Erythroblast (primary cell): ENCODE measurements at regions not wholly inside any gene's neighbourhood (a gene's known extent, or its start where the extent isn't known, plus 50 kb on each side); places are given as distances from the start of the nearest gene placed in this dataset.

Source experiments
- DNase-seq, 2 experiments: peaks; one replicate each; lab custom pipeline; 2025; lab: John Stamatoyannopoulos, UW
- GATA1 ChIP-seq: IDR thresholded peaks from 2 replicates; pipeline ENCODE4 v1.6.1; 2011; ENCODE audit warnings: low read depth, mild to moderate bottlenecking, control low read depth, low read length, moderate library complexity
- POLR2A ChIP-seq: IDR thresholded peaks from 2 replicates; pipeline ENCODE4 v1.6.1; 2011; ENCODE audit warnings: mild to moderate bottlenecking, low read length

DNA sequence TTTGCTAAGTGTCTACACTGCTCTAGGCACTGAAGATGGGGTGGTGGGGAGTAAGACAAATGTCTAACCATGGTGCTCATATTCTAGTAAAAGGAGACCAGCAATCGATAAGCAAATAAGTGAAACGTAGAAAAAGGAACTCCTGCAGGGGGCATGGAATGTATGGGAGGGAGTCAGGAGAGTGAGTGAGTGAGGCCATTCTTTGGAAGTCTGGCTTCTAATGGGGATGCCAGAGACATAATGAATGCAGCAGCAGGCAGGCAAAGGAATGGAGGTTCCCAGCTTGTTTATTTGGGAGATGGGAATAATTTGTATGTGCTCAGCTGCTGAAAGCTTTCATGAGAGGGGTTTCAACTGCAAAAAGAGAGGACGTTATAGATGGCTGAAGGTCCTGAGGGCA is 216.4 kb upstream of the DYNLRB2 start:
- TF ChIP-seq POLR2A (no peak), GATA1 (no peak)
- DNase-seq, result no peak

DNA sequence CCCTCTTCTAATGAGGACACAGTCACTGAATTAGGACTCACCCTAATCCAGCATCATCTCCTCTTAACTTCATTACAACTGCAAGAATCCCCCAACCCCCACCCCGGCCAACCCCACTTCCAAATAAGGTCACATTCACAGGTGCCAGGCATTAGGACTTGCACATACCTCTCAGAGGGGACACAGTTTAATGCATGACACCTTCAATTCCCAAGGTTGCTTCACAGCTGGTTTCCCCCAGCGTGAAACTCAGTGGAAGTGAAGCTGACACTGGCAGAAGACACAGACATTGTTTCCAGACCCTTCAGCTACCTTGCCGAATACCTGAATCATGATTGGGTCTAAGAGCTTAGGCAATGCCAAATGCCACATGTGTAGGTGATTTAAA is 217.0 kb upstream of the DYNLRB2 start:
- TF ChIP-seq GATA1 (no peak), POLR2A (no peak)
- no peak for DNase-seq

DNA sequence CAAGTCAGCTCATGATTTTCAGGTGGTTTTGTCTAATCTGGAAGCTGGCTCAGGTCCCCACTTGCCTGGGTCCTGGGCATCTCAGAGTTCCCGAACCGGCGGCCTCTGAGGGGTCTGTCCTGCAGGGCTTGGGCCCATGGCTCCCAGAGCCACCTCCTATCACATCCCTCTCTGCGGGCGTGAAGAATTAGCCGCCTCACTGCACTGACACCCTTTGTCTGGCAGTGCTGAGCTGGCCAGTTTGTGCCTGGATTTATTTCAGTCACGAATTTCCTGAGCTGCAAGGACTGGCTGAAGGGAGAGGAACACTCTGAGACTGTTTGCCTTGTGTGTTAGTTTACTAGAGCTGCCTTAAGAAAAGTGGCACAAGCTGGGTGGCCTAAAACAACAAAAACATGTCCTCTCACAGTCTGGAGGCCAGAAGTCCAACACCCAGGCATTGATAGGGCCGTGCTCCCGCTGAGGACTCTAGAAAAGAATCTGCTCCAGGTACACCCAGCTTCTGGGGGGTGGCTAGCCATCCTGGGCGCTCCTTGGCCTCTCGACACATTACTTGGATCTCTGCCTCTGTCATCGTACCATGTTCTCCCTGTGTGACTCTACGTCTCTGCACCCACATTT is 217.5 kb upstream of the DYNLRB2 start:
- DNase-seq, result no peak
- no peak for TF ChIP-seq POLR2A
- TF ChIP-seq GATA1, result no peak

DNA sequence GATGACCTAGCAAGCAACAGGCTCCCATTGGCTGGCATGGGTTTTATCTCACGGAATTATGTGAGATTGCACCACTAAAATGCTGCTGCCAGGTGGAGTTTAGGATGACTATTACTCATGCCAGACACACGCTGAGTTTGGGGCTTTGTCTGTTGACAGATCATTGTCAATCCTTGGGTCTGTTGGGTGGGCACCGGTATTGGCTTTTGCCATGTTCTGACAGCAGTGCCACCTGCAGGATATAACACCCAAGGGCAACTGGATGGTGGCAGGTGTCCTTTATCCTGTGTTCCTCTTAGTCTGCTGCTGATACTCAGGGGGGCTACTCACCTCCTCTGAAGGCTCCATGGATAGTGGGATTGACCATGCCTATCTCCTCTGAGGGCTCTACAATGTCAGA is 221.6 kb upstream of the DYNLRB2 start:
- DNase-seq, result no peak
- TF ChIP-seq POLR2A (no peak), GATA1 (no peak)

DNA sequence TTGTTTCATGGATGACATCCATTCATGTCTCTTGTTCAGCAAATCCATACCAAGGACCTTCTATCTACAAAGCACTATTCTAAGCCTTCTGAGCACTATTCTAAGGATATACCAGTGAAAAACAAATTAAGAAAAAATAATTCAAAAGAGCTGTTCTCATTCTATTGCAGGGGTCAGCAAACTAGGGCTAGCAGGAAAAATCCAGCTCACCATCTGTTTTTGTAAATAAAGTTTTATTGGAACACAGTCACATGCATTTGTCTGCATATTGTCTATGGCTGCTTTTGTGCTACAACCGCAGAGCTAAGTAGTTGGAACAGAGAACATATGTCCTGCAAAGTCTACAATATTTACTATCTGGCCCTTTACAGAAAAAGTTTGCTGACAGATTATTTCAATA is 222.7 kb upstream of the DYNLRB2 start:
- DNase-seq, result no peak
- TF ChIP-seq POLR2A (no peak), GATA1 (no peak)

DNA sequence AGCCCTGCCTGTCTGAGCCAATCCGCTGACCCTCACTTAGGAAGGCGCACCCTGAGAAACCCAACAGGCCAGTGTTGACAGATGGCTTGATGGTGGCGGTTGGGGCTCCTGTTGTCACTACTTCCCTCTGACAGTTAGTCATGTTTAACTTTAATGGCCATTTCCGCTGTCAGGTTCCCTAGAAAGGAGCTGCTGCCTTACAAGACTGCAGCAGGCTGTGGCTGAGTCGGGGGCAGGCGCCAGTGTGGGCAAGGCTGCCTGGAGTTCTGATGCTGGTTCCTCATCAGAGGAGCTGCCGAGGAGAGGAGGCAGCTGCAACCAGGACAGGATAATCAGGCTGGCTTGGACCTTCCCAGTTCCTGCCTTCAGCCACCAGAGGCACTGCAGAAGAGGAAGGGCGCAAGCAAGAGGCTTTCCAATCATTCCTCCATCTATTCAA is 223.2 kb upstream of the DYNLRB2 start:
- no peak for TF ChIP-seq POLR2A
- no peak for TF ChIP-seq GATA1
- DNase-seq, result no peak

DNA sequence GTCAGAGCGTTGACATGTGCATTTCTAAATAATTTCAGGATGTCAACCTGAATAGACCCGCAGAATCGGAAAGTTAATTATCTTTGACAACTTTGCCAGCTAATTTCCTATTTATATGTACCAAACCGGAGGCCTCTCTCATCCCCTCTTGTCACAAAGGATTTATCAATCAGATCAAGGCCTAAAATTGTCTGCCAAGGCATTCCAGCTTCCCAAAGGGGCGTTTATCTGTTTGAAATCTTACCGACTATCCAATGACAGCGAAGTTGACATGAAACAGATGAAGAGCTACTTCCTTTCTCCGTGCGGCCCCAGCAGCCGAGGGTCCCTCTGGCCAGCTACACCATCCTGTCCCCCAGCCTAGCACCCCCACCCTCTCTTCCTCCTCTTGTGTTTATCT is 223.7 kb upstream of the DYNLRB2 start:
- TF ChIP-seq POLR2A (no peak), GATA1 (no peak)
- DNase-seq, result no peak

DNA sequence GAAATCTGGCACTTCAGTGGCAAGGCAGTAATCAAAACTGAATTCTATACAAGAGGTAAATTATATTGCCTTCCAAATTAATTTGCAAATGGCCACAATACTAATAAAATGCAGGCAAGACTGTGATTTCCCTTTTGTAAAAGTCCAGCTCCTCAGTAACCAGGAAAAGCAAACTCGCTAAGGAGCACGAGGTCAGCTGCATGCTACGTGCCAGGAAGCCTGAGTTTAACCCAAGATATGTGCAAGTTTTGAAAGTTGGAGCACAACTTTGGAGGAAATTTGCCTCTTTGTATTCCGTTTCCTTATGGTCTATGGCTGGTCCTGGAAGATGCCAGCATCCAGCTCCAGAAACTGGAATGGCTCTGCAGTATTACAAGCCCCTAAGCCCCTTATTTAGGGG is 226.8 kb upstream of the DYNLRB2 start:
- no peak for DNase-seq
- no peak for TF ChIP-seq GATA1

DNA sequence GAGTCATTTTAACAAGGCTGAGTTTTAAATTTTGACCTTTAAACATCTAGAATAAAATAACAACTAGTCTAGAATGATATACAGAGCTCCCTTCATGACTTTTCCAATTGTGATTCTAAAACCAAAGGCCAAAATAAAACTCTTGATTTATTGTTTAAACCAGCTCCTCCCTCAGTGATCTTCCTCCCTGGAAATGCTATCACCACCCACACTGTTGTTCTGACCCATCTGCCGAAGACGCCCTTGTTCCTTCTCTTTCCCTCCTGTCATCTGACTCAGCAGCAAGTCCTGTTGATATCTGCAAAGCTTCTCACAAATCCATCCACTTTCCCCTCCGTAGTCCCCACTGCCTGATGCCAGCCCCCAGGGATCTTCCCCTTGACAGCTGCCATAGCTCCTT is 231.6 kb upstream of the DYNLRB2 start:
- DNase-seq, result no peak
- TF ChIP-seq POLR2A (no peak), GATA1 (no peak)

DNA sequence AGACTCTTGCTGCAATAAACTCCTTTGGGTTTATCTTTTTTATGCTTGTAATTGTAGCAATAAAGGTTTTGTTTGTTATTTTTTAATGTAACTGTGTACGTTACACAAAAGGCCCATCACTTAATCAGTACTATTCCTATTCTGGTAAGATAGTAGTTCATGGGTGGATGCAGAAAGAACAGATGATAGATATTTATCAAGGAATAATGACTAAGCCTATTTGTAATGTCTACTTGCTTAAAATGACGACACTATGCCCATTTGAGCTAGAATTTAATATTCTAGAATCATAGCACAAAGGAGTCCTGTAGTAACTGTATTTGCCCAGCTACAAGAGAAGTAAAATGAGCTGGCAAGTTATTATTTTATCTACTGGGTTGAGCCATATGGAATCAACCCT is 235.4 kb upstream of the DYNLRB2 start:
- no peak for TF ChIP-seq POLR2A
- no peak for TF ChIP-seq GATA1
- DNase-seq, result no peak

DNA sequence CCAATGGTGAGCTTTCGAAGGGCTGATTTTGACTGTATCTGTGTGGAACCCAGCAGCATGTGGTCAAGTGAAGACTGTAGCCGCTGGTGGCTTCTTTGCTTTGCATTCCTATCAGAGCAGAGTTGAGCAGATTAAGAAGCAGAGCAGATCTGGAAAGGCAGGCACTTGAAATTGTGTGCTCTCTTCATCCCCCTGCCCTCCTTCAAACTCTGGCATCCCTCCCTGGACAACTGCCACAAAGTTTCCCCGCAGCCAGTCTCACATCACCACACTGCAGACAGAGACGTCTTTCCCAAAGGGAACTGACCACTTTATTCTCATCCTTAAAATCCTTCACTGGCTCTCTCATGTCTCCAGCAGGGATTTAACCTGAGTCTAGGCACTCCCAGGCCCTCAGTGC is 237.1 kb upstream of the DYNLRB2 start:
- no peak for DNase-seq
- TF ChIP-seq POLR2A, result no peak
- TF ChIP-seq GATA1, result no peak

DNA sequence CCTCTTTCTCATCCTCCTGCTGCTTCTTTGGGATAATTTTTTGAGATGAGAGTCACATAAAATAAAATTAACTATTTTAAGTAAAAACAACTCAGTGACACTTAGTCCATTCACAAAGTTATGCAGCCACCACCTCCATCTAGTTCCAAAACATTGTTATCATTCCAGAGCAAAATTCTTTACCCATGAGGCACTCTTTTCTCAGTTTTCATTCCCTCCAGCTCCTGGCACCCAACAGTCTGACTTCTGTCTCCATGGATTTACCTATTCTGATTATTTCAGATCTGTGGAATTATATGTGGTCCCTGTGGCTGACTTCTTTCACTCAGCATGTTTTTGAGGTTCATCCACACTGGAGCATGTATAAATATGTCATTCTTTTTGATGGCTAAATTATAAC is 239.9 kb upstream of the DYNLRB2 start:
- TF ChIP-seq GATA1 (no peak), POLR2A (no peak)
- no peak for DNase-seq

DNA sequence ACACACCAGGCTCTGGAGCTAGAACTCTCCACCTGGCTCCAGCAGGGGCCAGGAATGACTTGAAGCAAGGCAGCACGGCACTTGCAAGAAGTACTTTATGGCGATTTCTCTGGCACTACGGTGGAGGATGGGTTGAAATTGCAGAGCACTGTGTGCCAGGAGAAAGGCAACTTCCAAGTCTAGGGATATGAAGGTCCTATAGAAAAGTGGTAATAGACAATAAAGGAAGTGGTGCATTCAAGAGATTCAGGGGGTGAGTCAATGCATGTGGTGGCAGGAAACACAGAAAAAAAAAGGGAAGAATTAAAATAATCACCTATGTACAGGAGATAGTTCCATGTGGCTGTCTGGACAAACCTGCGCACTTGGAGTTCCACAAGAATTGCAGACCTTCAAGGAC is 240.3 kb upstream of the DYNLRB2 start:
- TF ChIP-seq POLR2A (no peak), GATA1 (no peak)

DNA sequence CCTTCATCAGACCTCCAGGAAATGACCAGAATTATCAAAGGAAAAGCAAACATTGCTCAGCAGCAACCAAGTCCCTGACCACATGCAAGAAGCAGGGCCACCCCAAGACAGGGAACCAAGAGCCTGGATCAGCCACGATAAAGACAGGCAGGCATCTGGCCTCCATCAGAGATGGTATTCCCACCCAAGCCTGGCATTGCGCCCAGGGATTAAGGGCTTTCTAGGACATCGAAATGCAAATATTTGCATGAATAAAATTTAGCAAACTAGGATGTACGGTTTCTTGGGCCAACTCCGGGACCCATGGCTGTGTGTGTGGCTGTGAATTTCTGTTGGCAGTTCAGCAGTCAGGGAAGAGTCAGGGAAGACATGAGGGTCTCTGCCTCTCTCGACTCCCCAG is 241.4 kb upstream of the DYNLRB2 start:
- TF ChIP-seq GATA1 (no peak), POLR2A (no peak)
- no peak for DNase-seq

More for the DNA sequence above, 240.3 kb upstream of the DYNLRB2 start:
- no peak for DNase-seq

DNA sequence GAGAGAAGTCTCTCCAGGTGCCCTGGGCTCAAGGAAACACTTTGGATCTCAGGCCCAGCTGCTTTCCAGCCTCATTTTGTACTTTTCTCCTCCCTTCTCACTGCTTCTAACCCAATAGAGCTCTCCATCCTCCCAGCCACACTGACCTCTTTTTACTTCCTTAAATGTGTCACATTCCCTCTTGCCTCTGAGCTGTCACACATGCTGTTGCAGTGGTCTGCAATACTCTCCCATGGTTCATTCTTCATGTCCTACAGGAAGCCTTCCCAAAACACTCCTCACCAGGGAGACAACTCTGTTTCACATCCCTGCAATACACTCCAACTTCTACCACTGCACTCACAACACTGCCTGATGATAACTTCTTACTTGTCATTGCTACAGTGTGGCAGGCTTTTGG is 242.1 kb upstream of the DYNLRB2 start:
- no peak for DNase-seq
- TF ChIP-seq GATA1 (no peak), POLR2A (no peak)

DNA sequence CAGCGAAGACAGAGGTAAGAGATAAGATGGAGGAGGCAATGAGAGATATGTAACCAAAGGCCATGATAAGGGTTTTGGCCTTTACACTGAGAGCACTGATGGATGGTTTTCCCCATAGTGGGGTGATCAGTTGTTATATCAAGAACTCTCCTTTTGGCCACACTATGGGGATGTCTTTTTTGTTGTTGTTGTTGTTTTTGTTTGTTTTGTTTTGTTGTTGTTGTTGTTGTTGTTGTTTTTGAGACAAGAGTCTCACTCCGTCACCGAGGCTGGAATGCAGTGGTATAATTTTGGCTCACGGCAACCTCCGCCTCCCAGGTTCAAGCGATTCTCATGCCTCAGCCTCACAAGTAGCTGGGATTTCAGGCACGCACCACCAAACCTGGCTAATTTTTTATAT is 244.8 kb upstream of the DYNLRB2 start:
- no peak for DNase-seq
- TF ChIP-seq GATA1, result no peak
- TF ChIP-seq POLR2A, result no peak
